ENCODE measurements at regions not wholly inside any gene's neighbourhood (a gene's known extent, or its start where the extent isn't known, plus 50 kb on each side); places are given as distances from the start of the nearest gene placed in this dataset.

DNA sequence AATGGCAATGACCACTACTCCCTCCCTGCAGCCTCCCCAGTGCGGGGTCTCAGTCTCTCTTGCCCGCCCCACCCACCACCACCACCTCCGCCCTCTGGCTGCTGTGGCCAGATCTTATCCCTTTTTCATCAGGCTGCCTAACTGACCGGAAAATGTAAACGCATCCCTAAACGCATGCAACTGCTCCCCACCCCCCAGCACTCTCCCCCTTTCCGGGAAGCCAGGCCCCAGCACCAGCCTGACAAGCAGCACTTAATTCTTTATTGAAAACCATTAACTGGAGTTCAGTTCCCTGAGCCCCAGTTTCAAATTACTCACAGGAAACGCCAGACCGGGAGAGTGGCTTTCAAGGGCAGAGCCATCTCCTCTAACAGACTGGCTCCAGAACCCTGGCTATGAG lies 147.7 kb downstream of the DMRTA2 start:
- Histone ChIP-seq H3K4me3 (ENCODE audit: low read depth in 2 of 2, low read length in 2 of 2) (no peak overlapping the region), H3K4me1 (ENCODE audit: control insufficient read depth, insufficient read depth, low read length) (no peaks in the 10 kb centered on the region), H3K27me3 (ENCODE audit: control insufficient read depth, insufficient read depth, low read length) (no peaks in the 10 kb centered on the region; the same call in 1 of the 2 replicates), H3K27ac (ENCODE audit: low read length) (no peak overlapping the region), H3K9me3 (ENCODE audit: control insufficient read depth, insufficient read depth, low read depth, low read length) (no peaks in the 10 kb centered on the region), H3K36me3 (ENCODE audit: control insufficient read depth, insufficient read depth, low read length) (no peaks in the 10 kb centered on the region)
- CTCF ChIA-PET, result no interaction called here
- TF ChIP-seq, protein P1, sequence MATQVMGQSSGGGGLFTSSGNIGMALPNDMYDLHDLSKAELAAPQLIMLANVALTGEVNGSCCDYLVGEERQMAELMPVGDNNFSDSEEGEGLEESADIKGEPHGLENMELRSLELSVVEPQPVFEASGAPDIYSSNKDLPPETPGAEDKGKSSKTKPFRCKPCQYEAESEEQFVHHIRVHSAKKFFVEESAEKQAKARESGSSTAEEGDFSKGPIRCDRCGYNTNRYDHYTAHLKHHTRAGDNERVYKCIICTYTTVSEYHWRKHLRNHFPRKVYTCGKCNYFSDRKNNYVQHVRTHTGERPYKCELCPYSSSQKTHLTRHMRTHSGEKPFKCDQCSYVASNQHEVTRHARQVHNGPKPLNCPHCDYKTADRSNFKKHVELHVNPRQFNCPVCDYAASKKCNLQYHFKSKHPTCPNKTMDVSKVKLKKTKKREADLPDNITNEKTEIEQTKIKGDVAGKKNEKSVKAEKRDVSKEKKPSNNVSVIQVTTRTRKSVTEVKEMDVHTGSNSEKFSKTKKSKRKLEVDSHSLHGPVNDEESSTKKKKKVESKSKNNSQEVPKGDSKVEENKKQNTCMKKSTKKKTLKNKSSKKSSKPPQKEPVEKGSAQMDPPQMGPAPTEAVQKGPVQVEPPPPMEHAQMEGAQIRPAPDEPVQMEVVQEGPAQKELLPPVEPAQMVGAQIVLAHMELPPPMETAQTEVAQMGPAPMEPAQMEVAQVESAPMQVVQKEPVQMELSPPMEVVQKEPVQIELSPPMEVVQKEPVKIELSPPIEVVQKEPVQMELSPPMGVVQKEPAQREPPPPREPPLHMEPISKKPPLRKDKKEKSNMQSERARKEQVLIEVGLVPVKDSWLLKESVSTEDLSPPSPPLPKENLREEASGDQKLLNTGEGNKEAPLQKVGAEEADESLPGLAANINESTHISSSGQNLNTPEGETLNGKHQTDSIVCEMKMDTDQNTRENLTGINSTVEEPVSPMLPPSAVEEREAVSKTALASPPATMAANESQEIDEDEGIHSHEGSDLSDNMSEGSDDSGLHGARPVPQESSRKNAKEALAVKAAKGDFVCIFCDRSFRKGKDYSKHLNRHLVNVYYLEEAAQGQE (IDR thresholded peaks at IDR 0.05; ENCODE audit: insufficient read depth in 1 of 2, low read depth in 2 of 2, low read length in 1 of 2), result no peak
- TF ChIP-seq TCF7L2 (IDR thresholded peaks at IDR 0.05; ENCODE audit: low read depth, low read length), result no peak
- DNase-seq (ENCODE audit: low read depth, low spot score), result no peak
- ATAC-seq, result no peak
- intact Hi-C loops (cut with micrococcal nuclease; ENCODE audit: unreplicated experiment) (no loop called here), in situ Hi-C loops (cut with HindIII; ENCODE audit: low pct_unique_long_range_greater_than_20kb, low sequenced_read_pairs) (no loop called here)
- no TSS peak for BruUV-seq (replicated peaks)
- POLR2A ChIA-PET, result no interaction called here

DNA sequence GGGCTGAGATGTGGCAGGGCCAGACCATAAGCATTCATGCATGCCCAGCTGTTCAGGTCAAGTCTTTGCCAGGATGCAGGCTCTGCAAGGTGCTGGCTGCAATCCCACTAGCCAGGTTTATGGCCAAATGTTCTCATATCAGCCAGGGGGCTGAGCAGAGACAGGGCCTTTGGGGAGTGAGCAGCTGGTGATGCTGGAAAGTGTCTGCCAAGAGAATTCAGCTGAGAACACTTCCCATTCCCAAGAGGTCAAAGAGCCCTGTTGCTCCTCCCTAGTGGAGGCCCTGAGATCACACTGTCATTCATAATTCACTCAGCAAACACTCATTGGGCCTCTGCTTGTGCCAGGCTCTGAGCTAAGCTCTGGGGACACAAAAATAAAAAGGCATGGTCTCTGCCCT lies 150.3 kb downstream of the DMRTA2 start:
- intact Hi-C loops (cut with micrococcal nuclease; ENCODE audit: unreplicated experiment) (no loop called here), in situ Hi-C loops (cut with HindIII; ENCODE audit: low pct_unique_long_range_greater_than_20kb, low sequenced_read_pairs) (no loop called here)
- Histone ChIP-seq H3K36me3 (ENCODE audit: control insufficient read depth, insufficient read depth, low read length) (no peaks in the 10 kb centered on the region), H3K9me3 (ENCODE audit: control insufficient read depth, insufficient read depth, low read depth, low read length) (no peaks in the 10 kb centered on the region), H3K27ac (ENCODE audit: low read length) (no peak overlapping the region), H3K4me1 (ENCODE audit: control insufficient read depth, insufficient read depth, low read length) (no peaks in the 10 kb centered on the region), H3K4me3 (ENCODE audit: low read depth in 2 of 2, low read length in 2 of 2) (no peak overlapping the region), H3K27me3 (ENCODE audit: control insufficient read depth, insufficient read depth, low read length) (no peaks in the 10 kb centered on the region; the same call in 1 of the 2 replicates)
- TF ChIP-seq SIN3A (IDR thresholded peaks at IDR 0.05; ENCODE audit: borderline replicate concordance, insufficient read depth, low read depth, low read length), result no peak
- TF ChIP-seq, protein P2, sequence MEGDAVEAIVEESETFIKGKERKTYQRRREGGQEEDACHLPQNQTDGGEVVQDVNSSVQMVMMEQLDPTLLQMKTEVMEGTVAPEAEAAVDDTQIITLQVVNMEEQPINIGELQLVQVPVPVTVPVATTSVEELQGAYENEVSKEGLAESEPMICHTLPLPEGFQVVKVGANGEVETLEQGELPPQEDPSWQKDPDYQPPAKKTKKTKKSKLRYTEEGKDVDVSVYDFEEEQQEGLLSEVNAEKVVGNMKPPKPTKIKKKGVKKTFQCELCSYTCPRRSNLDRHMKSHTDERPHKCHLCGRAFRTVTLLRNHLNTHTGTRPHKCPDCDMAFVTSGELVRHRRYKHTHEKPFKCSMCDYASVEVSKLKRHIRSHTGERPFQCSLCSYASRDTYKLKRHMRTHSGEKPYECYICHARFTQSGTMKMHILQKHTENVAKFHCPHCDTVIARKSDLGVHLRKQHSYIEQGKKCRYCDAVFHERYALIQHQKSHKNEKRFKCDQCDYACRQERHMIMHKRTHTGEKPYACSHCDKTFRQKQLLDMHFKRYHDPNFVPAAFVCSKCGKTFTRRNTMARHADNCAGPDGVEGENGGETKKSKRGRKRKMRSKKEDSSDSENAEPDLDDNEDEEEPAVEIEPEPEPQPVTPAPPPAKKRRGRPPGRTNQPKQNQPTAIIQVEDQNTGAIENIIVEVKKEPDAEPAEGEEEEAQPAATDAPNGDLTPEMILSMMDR (IDR thresholded peaks at IDR 0.05), result no peak
- no peak for TF ChIP-seq TCF7L2 (IDR thresholded peaks at IDR 0.05; ENCODE audit: low read depth, low read length)
- TF ChIP-seq POLR2AphosphoS5 (IDR thresholded peaks at IDR 0.05; ENCODE audit: low read depth, low read length), result no peak
- TF ChIP-seq, protein P1 (IDR thresholded peaks at IDR 0.05; ENCODE audit: insufficient read depth in 1 of 2, low read depth in 2 of 2, low read length in 1 of 2), result no peak
- CTCF ChIA-PET, result no interaction called here
- POLR2A ChIA-PET, result no interaction called here
- no TSS peak for BruUV-seq (replicated peaks)
- DNase-seq (ENCODE audit: low read depth, low spot score) (no peak), ATAC-seq (no peak)

Measured in Panc1 (cell line).